Frontal cortex (tissue), 3 donors: ENCODE measurements at regions not wholly inside any gene's neighbourhood (a gene's known extent, or its start where the extent isn't known, plus 50 kb on each side); places are given as distances from the start of the nearest gene placed in this dataset.

Experiments
- DNase-seq, 2 donors: peaks; one replicate each; pipeline ENCODE4 v3.0.0; 2012; ENCODE audit warnings: low spot score in 2 of 2
- FAIRE-seq: peaks from 2 replicates; lab custom pipeline; 2012; peaks lifted over from hg19 to GRCh38; lab: Jason Lieb, UNC
- donor health status: control.
- donor health status: control.
- donor health status: control.

GRCh38 chr10:84765086-84765485 is 436.7 kb downstream of the CCSER2 start:
- DNase-seq (no peak), FAIRE-seq (no peak)

GRCh38 chr10:84765656-84766055 is 437.3 kb downstream of the CCSER2 start:
- DNase-seq (no peak), FAIRE-seq (no peak)

- FAIRE-seq, result no peak
Measured at GRCh38 chr10:84766923-84767322, 438.5 kb downstream of the CCSER2 start.

DNA sequence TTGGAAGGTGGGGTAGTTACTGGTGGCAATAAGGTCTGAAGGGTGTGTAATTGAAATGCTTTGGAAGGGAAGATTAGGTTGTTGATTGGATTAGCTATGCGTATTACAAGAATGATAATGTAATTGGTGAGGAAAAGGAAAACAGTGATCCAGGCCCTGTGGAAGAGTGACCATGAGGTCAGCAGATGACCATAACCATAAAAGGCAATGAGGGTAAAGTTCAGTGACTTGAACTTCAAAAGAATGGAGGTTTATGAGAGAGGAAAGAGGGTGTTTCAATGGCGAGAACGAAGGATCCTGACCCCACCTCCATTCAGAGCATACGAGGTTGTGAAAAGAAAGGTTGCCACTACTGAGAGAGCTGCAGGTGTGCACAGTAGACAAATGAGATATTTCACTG is 439.7 kb downstream of the CCSER2 start:
- FAIRE-seq, result no peak
- DNase-seq, result no peak

More at GRCh38 chr10:84766923-84767322, 438.5 kb downstream of the CCSER2 start:
- no peak for DNase-seq

GRCh38 chr10:84770824-84771223 is 442.4 kb downstream of the CCSER2 start:
- FAIRE-seq (no peak), DNase-seq (no peak)

DNA sequence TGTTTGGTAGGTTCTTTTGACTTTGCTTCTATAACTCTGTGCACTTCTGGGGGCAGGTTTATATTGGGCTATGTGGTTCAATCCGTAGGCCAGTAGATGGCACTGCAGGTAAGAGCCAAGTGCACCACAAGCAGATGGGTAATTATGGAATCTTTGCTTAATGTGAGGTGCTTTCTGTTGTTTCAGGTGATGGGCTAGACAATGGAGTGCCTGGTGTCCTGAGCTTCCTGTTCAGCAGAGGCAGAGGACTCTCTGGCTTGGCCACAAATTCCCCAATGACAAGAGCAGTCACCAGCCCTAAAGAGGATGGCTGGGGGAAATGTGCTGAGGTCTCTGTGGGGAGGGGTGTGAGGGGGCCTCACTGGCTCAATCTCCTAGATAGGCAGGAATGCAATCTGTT is 455.0 kb downstream of the CCSER2 start:
- DNase-seq (peak in 1 of 2 donors; percentile 24), FAIRE-seq (no peak)

DNA sequence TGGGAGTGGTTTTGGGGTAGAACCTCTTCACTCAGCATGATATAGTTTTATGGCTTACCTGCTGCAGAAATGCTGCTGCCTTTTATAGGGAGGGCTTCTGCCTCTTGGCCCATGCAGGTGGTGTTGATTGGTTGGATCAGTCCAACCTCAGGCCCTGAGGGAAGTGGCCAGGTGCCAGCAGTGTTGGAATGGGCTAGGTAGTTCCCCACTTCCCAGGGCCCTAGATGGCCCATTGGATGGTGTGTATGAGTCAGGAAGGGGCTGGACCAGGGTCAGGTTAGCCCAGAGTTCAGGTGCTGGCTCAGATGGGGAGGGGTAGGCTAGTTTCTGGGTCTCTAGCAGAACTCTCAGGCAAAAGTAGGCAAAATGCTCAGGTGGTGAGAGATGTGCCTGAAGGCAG is 455.5 kb downstream of the CCSER2 start:
- DNase-seq (no peak), FAIRE-seq (no peak)

DNA sequence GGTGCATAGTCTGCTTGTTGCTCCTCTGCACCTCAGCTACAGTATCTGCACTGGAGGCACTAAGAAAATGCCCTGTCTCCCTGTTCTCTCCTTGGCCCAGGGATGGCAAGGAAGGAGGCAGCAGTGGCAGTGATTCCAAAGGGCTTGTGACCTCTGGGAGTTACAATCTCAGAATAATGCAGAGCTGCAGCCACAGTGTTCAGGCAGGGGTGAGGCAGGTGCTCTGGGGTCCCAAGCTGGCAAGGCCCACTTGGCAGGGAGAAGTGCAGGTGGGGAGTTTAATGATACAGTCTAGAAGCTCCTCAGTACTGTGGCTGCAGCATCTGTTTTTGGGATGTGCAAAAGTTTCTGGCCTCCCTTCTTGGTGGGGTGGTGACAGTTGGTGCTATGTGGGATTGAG is 456.4 kb downstream of the CCSER2 start:
- no peak for DNase-seq
- no peak for FAIRE-seq

GRCh38 chr10:84789026-84789425 is 460.6 kb downstream of the CCSER2 start:
- DNase-seq (no peak), FAIRE-seq (no peak)

GRCh38 chr10:84798312-84798711 is 469.9 kb downstream of the CCSER2 start:
- DNase-seq (no peak), FAIRE-seq (no peak)

GRCh38 chr10:84801156-84801555 is 472.8 kb downstream of the CCSER2 start:
- FAIRE-seq (no peak), DNase-seq (no peak)

DNA sequence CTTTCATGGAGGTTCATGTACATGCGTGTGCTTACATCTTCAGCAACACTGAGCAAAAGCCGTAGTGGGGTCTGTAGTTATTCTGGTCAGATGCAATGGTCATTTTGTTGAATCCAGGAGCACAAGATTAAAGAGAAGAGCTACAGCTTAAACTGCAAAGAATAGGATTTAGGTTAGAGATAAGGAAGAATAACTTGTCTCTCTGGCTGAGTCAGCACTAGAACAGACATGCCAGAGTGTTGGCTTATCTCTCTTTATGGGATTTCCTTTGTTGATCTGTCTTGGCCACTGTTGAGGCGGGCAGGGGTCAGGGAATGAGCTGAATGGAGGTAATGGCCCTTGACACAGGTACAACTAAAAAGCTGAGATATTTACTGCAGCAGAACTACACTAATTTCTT is 473.5 kb downstream of the CCSER2 start:
- DNase-seq (no peak), FAIRE-seq (no peak)

DNA sequence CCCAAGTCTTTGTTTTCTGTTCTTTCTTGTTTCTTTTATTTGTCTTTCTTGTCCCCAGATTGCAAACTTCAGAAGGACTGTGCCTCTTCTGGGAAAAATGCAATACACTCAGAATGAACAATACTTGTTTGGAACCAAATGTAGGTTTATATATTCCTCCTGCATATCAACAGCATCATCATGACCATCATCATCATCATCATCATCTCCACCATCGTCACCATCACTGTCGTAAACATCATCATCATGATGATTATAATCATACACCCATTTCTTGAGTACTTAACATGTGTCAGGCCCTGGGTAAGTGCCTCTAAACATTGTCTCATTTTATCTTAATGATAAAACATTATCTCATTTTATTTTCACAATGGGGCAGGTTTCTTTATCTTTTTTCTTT is 476.8 kb downstream of the CCSER2 start:
- DNase-seq, result no peak

GRCh38 chr10:84811113-84811512 is 482.7 kb downstream of the CCSER2 start:
- FAIRE-seq (no peak), DNase-seq (no peak)

More for the DNA sequence above, 476.8 kb downstream of the CCSER2 start:
- FAIRE-seq, result no peak

DNA sequence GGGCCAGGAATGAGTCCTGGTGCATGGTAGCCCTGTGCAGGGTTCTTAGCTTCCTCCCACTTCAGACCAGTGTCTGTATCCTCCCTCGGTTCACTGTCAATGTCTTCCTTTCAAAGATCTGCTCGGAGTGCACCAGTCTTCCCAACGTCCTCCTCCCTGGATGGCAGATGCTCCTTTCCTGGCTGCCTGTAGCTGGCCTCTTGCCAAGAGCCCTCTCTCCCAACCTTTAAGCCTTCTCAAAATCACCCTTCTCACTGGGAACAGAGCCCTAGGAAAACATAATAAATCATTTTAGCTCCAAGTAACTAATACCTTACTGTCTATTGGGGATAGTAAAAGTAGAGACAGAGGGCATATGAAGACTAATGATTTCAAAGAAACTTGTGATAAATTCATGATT is 490.6 kb downstream of the CCSER2 start:
- DNase-seq (no peak), FAIRE-seq (no peak)

GRCh38 chr10:84820120-84820519 is 491.7 kb downstream of the CCSER2 start:
- peak in 1 of 2 donors; percentile 32 for DNase-seq
- FAIRE-seq, result no peak

DNA sequence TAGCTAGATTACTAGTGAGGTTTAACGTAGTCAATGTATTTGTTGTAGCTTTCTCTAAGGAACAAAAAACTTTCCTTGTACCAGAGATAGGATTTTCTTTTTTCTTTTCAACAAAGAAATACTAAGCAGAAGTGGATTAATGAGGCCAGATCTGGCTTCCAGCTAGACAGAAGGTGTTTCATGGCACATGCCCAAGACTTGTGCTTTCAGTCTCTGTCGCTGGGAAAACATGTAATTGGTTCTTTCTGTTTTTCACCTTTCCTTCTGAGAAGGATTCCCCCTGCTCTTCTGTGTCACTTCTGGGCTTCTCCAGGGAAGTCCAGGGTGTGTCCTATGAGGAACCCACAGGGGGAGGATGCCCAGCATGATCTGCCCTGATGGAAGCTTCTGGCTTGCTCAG is 492.2 kb downstream of the CCSER2 start:
- FAIRE-seq (no peak), DNase-seq (no peak)

GRCh38 chr10:84822931-84823630 is 494.7 kb downstream of the CCSER2 start:
- FAIRE-seq, result no peak
- no peak for DNase-seq

DNA sequence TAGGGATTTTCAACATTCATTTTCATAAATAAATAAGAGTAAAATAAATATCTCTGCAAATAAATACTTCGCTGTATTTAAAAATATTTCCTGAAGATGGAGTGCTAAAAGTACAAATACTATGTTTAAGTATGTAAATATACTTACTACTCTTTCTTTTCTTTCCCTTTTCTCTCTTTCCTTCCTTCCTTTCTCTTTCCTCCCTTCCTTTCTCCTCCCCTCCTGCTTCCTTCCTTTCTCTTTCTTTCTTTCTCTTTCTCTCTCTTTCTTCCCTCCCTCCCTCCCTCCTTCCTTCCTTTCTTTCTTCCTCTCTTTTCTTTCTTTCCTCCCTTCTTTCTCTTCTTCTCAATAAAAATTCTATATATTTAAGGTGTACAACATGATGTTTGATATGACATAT is 496.1 kb downstream of the CCSER2 start:
- no peak for DNase-seq
- FAIRE-seq, result no peak

GRCh38 chr10:84825330-84825729 is 496.9 kb downstream of the CCSER2 start:
- FAIRE-seq, result no peak

DNA sequence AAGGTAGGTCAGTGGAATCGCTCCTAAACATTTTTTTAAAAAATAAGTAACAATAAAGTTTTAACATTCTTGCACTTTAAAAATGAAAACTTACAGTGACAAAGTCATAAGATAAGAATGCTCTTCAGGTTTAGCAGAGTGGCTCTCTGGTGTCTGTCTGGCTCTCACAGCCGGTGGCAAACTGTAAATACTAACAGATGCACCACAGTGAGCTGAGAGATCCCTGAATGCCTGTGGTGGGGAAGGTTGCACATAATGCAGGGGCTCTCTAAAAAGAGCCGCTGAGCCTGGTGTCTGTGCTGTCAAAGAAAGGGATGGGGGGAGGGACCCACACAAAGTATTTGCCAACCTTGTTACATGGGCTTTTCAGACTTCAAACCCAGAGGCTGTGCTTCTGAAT is 498.3 kb downstream of the CCSER2 start:
- FAIRE-seq (no peak), DNase-seq (no peak)

More at GRCh38 chr10:84825330-84825729, 496.9 kb downstream of the CCSER2 start:
- DNase-seq, result no peak

- no peak for FAIRE-seq
- DNase-seq, result no peak
Measured at GRCh38 chr10:84829131-84829530, 500.7 kb downstream of the CCSER2 start.
